Mesothelial cell of epicardium (in vitro differentiated cells): ENCODE measurements at regions not wholly inside any gene's neighbourhood (a gene's known extent, or its start where the extent isn't known, plus 50 kb on each side); places are given as distances from the start of the nearest gene placed in this dataset.
"Not testable (repeated sequence)": the region's sequence is repeated elsewhere in the genome, so short reads cannot be mapped to it uniquely, and the experiment has no call there.

Source experiments
- DNase-seq, 2 experiments: peaks; one replicate each; pipeline ENCODE4 v3.0.0; 2021; ENCODE audit warnings: low spot score in 2 of 2; ENCODE audit not compliant: unreplicated experiment in 2 of 2
- H3K27ac Mint-ChIP-seq: 2 replicates; pipeline ENCODE4 v1.8.0; 2021; ENCODE audit warnings: mixed read lengths
- H3K27me3 Mint-ChIP-seq: 2 replicates; pipeline ENCODE4 v1.8.0; 2021; ENCODE audit warnings: low read depth, mixed read lengths
- H3K36me3 Mint-ChIP-seq: 2 replicates; pipeline ENCODE4 v1.8.0; 2021; ENCODE audit warnings: mixed read lengths
- H3K4me1 Mint-ChIP-seq: 2 replicates; pipeline ENCODE4 v1.8.0; 2021; ENCODE audit warnings: mixed read lengths
- H3K4me3 Mint-ChIP-seq: 2 replicates; pipeline ENCODE4 v1.8.0; 2021; ENCODE audit warnings: mild to moderate bottlenecking, moderate library complexity, mixed read lengths
- H3K9me3 Mint-ChIP-seq: 2 replicates; pipeline ENCODE4 v1.8.0; 2021; ENCODE audit warnings: mixed read lengths
- CTCF ChIP-seq: fragments of 200-600 bp; sonication (generic); IDR thresholded peaks from one replicate; pipeline ENCODE4 v1.5.0; 2021; ENCODE audit warnings: antibody characterized with exemption; ENCODE audit not compliant: unreplicated experiment

- Mint-ChIP-seq H3K9me3 (no peaks in the 10 kb centered on the region), H3K36me3 (no peaks in the 10 kb centered on the region), H3K27ac (no peak overlapping the region), H3K27me3 (peaks cover 11% of the 10 kb centered on the region), H3K4me3 (no peak overlapping the region), H3K4me1 (no peaks in the 10 kb centered on the region)
- no peak for TF ChIP-seq CTCF
- DNase-seq, result no peak
Observed at GRCh38 chr7:50915621-50916020, 132.9 kb upstream of the GRB10 start.

GRCh38 chr7:50914460-50914859 lies 131.8 kb upstream of the GRB10 start:
- no peak for DNase-seq
- H3K36me3 Mint-ChIP-seq, result no peaks in the 10 kb centered on the region
- H3K27me3 Mint-ChIP-seq, result peaks cover 10% of the 10 kb centered on the region
- H3K4me1 Mint-ChIP-seq, result no peaks in the 10 kb centered on the region
- H3K9me3 Mint-ChIP-seq, result peaks cover 4% of the 10 kb centered on the region
- no peak for TF ChIP-seq CTCF
- no peak overlapping the region for H3K4me3 Mint-ChIP-seq
- no peak overlapping the region for H3K27ac Mint-ChIP-seq

- no peak for TF ChIP-seq CTCF
- Mint-ChIP-seq H3K27ac (no peak overlapping the region), H3K9me3 (peaks cover 31% of the 10 kb centered on the region), H3K36me3 (no peaks in the 10 kb centered on the region), H3K4me1 (no peaks in the 10 kb centered on the region), H3K4me3 (no peak overlapping the region), H3K27me3 (peaks cover 4% of the 10 kb centered on the region)
- no peak for DNase-seq
Observed at GRCh38 chr7:50908628-50909290, 126.1 kb upstream of the GRB10 start.

- H3K4me1 Mint-ChIP-seq, result not testable (repeated sequence)
Observed at GRCh38 chr7:50898604-50899477, 116.1 kb upstream of the GRB10 start.

GRCh38 chr7:50887061-50887460 lies 104.4 kb upstream of the GRB10 start:
- H3K4me3 Mint-ChIP-seq, DNase-seq, H3K4me1 Mint-ChIP-seq, H3K36me3 Mint-ChIP-seq, H3K27ac Mint-ChIP-seq, H3K9me3 Mint-ChIP-seq: not testable (repeated sequence)
- peaks cover 20% of the 10 kb centered on the region for H3K27me3 Mint-ChIP-seq

More at GRCh38 chr7:50898604-50899477, 116.1 kb upstream of the GRB10 start:
- H3K4me3 Mint-ChIP-seq, H3K36me3 Mint-ChIP-seq, H3K27ac Mint-ChIP-seq, DNase-seq, H3K9me3 Mint-ChIP-seq: not testable (repeated sequence)
- H3K27me3 Mint-ChIP-seq, result peaks cover 11% of the 10 kb centered on the region

- Mint-ChIP-seq H3K4me3 (no peak overlapping the region), H3K9me3 (peaks cover 10% of the 10 kb centered on the region), H3K27ac (no peak overlapping the region), H3K36me3 (no peaks in the 10 kb centered on the region), H3K4me1 (peaks cover 5% of the 10 kb centered on the region), H3K27me3 (peaks cover 2% of the 10 kb centered on the region)
- DNase-seq, result no peak
- no peak for TF ChIP-seq CTCF
Observed at GRCh38 chr7:50872437-50872836, 89.7 kb upstream of the GRB10 start.
